ENCODE measurements at regions not wholly inside any gene's neighbourhood (a gene's known extent, or its start where the extent isn't known, plus 50 kb on each side); places are given as distances from the start of the nearest gene placed in this dataset.

DNA sequence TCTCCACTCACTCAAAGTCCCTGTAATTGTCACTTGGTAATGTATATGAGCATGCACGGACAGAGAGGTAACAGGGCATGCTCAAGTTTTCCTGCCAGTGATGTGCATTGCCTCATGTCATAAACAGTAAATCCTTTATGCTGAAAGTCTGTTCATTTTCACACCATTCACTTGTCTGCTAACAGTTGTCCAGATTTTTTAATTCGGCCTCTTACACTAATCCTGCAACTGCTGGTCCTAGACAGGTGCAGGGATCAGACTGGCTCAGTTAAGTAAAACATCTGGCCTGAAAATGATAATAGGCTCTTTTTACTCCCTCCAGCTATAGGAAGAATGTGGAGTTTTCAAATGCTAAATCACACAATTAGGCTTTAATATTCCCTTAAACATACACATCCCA, 185.4 kb upstream of the VGLL2 start:
- H3K36me3 ChIP-seq: no peaks in the 10 kb centered on the region
- H3K27ac ChIP-seq: no peak overlapping the region
- H3K4me1 ChIP-seq (replicated peaks): no peaks in the 10 kb centered on the region
- intact Hi-C loops (cut with DNase I): no loop called here
- WGBS: 74% methylated on average over 2 of the region's 2 CpGs
- no peak overlapping the region for H3K4me3 ChIP-seq
- no peaks in the 10 kb centered on the region for H3K9me3 ChIP-seq
- no peak for TF ChIP-seq POLR2A (IDR thresholded peaks at IDR 0.05)
- TF ChIP-seq, protein P1, sequence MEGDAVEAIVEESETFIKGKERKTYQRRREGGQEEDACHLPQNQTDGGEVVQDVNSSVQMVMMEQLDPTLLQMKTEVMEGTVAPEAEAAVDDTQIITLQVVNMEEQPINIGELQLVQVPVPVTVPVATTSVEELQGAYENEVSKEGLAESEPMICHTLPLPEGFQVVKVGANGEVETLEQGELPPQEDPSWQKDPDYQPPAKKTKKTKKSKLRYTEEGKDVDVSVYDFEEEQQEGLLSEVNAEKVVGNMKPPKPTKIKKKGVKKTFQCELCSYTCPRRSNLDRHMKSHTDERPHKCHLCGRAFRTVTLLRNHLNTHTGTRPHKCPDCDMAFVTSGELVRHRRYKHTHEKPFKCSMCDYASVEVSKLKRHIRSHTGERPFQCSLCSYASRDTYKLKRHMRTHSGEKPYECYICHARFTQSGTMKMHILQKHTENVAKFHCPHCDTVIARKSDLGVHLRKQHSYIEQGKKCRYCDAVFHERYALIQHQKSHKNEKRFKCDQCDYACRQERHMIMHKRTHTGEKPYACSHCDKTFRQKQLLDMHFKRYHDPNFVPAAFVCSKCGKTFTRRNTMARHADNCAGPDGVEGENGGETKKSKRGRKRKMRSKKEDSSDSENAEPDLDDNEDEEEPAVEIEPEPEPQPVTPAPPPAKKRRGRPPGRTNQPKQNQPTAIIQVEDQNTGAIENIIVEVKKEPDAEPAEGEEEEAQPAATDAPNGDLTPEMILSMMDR (IDR thresholded peaks at IDR 0.05): no peak
- no peak for TF ChIP-seq POLR2AphosphoS5 (IDR thresholded peaks at IDR 0.05)
- peaks cover 3% of the 10 kb centered on the region for H3K27me3 ChIP-seq (replicated peaks; ENCODE audit: insufficient read depth)
- DNase-seq (ENCODE audit: low spot score): no peak

GRCh38 chr6:117089604-117090003, 175.8 kb upstream of the VGLL2 start:
- intact Hi-C loops (cut with DNase I): no loop called here
- Histone ChIP-seq H3K4me1 (replicated peaks) (no peaks in the 10 kb centered on the region), H3K27ac (no peak overlapping the region), H3K27me3 (replicated peaks; ENCODE audit: insufficient read depth) (no peaks in the 10 kb centered on the region), H3K9me3 (no peaks in the 10 kb centered on the region), H3K4me3 (no peak overlapping the region), H3K36me3 (no peaks in the 10 kb centered on the region)
- DNase-seq (ENCODE audit: low spot score): no peak
- TF ChIP-seq, protein P1 (IDR thresholded peaks at IDR 0.05): no peak
- no peak for TF ChIP-seq POLR2AphosphoS5 (IDR thresholded peaks at IDR 0.05)
- no peak for TF ChIP-seq POLR2A (IDR thresholded peaks at IDR 0.05)
- WGBS: 90% methylated on average over 3 of the region's 3 CpGs

- H3K4me1 ChIP-seq (replicated peaks): no peaks in the 10 kb centered on the region
- H3K36me3 ChIP-seq: no peaks in the 10 kb centered on the region
- DNase-seq (ENCODE audit: low spot score): no peak
- H3K27ac ChIP-seq: no peak overlapping the region
- WGBS: 97% methylated on average over 1 of the region's 1 CpG
- TF ChIP-seq, protein P1 (IDR thresholded peaks at IDR 0.05): no peak
- TF ChIP-seq POLR2A (IDR thresholded peaks at IDR 0.05) (no peak), POLR2AphosphoS5 (IDR thresholded peaks at IDR 0.05) (no peak)
- no peak overlapping the region for H3K4me3 ChIP-seq
- H3K27me3 ChIP-seq (replicated peaks; ENCODE audit: insufficient read depth): no peaks in the 10 kb centered on the region
- no peaks in the 10 kb centered on the region for H3K9me3 ChIP-seq
- intact Hi-C loops (cut with DNase I): no loop called here
These were observed 155.2 kb upstream of the VGLL2 start for GRCh38 chr6:117110146-117110545.

- no peak overlapping the region for H3K27ac ChIP-seq
- intact Hi-C loops (cut with DNase I): no loop called here
- WGBS: 92% methylated on average over 5 of the region's 5 CpGs
- H3K36me3 ChIP-seq: no peaks in the 10 kb centered on the region
- DNase-seq (ENCODE audit: low spot score): no peak
- no peak overlapping the region for H3K4me3 ChIP-seq
- TF ChIP-seq, protein P1 (IDR thresholded peaks at IDR 0.05): no peak
- TF ChIP-seq POLR2AphosphoS5 (IDR thresholded peaks at IDR 0.05) (no peak), POLR2A (IDR thresholded peaks at IDR 0.05) (no peak)
- no peaks in the 10 kb centered on the region for H3K9me3 ChIP-seq
- H3K27me3 ChIP-seq (replicated peaks; ENCODE audit: insufficient read depth): no peaks in the 10 kb centered on the region
- no peaks in the 10 kb centered on the region for H3K4me1 ChIP-seq (replicated peaks)
These were observed 154.6 kb upstream of the VGLL2 start for GRCh38 chr6:117110737-117111136.

- no peak for DNase-seq (ENCODE audit: low spot score)
- H3K36me3 ChIP-seq: no peaks in the 10 kb centered on the region
- TF ChIP-seq POLR2A (IDR thresholded peaks at IDR 0.05) (no peak), POLR2AphosphoS5 (IDR thresholded peaks at IDR 0.05) (no peak)
- TF ChIP-seq, protein P1 (IDR thresholded peaks at IDR 0.05): no peak
These were observed 147.7 kb upstream of the VGLL2 start for GRCh38 chr6:117117652-117118051.

More at GRCh38 chr6:117117652-117118051, 147.7 kb upstream of the VGLL2 start:
- H3K9me3 ChIP-seq: no peaks in the 10 kb centered on the region
- intact Hi-C loops (cut with DNase I): no loop called here
- H3K4me1 ChIP-seq (replicated peaks): no peaks in the 10 kb centered on the region
- H3K27ac ChIP-seq: no peak overlapping the region
- WGBS: 28% methylated on average over 1 of the region's 1 CpG
- H3K4me3 ChIP-seq: no peak overlapping the region
- no peaks in the 10 kb centered on the region for H3K27me3 ChIP-seq (replicated peaks; ENCODE audit: insufficient read depth)
